ENCODE measurements at regions not wholly inside any gene's neighbourhood (a gene's known extent, or its start where the extent isn't known, plus 50 kb on each side); places are given as distances from the start of the nearest gene placed in this dataset.
A peak's percentile ranks its signal among the peaks of the same experiment; 100 is the strongest.
"Not testable (repeated sequence)": the region's sequence is repeated elsewhere in the genome, so short reads cannot be mapped to it uniquely, and the experiment has no call there.

DNA sequence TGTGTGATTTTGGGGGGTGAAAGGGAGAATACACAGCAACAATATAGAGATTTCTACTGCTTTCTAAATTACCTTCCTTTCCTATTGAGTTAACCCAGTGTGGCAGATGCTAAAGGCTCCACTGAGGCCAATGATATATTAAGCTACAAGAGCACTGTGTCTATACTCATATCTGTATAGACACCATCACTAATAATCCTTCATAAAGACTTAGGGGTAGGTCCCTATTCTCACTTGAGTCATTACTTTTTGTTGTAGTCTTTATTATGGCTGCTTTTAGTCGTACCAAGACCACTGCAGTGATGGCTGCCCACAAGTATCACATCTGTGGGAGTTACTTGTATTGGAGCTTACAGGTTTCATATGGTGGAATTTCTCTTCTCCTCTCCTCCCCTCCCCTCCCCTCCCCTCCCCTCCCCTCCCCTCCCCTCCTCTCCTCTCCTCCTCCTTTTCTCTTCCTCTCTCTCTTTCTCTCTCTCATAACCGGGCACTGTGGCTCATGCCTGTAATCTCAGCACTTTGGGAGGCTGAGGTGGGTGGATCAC, 637.6 kb downstream of the ADCYAP1 start:
- TF ChIP-seq MYC (IDR thresholded peaks at IDR 0.05; ENCODE audit: low read depth, low read length) (no peak), POLR2A (IDR thresholded peaks at IDR 0.05; ENCODE audit: extremely low read depth, insufficient read length) (no peak)
- TF ChIP-seq, protein P1, sequence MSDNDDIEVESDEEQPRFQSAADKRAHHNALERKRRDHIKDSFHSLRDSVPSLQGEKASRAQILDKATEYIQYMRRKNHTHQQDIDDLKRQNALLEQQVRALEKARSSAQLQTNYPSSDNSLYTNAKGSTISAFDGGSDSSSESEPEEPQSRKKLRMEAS (IDR thresholded peaks at IDR 0.05; ENCODE audit: low read depth, low read length), result no peak
- TF ChIP-seq, protein P2, sequence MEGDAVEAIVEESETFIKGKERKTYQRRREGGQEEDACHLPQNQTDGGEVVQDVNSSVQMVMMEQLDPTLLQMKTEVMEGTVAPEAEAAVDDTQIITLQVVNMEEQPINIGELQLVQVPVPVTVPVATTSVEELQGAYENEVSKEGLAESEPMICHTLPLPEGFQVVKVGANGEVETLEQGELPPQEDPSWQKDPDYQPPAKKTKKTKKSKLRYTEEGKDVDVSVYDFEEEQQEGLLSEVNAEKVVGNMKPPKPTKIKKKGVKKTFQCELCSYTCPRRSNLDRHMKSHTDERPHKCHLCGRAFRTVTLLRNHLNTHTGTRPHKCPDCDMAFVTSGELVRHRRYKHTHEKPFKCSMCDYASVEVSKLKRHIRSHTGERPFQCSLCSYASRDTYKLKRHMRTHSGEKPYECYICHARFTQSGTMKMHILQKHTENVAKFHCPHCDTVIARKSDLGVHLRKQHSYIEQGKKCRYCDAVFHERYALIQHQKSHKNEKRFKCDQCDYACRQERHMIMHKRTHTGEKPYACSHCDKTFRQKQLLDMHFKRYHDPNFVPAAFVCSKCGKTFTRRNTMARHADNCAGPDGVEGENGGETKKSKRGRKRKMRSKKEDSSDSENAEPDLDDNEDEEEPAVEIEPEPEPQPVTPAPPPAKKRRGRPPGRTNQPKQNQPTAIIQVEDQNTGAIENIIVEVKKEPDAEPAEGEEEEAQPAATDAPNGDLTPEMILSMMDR (IDR thresholded peaks at IDR 0.05; ENCODE audit: low read depth, low read length), result no peak
- H3K4me3 ChIP-seq (ENCODE audit: low read depth, low read length), result no peak overlapping the region
- DNase-seq (ENCODE audit: low read depth), result no peak

DNA sequence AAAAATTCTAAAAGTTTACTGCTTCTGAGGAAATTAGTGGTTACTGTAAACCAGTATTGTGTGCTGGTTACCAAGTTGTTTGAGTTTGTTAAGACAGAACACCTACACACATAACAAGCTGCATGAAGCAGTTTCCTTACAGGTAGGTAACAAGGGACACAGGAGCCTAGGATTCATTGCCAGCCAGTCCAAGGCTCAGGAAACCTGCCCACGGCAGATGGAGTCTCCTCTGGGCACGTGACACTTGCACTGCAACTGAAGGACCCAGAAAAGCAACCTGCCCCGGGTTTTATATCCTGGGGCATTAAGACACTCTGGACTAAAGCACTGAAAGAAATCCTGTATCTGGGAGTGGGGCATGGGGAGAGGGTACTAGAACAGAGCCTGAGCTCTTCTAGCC, 639.3 kb downstream of the ADCYAP1 start:
- no peak overlapping the region for H3K4me3 ChIP-seq (ENCODE audit: low read depth, low read length)
- DNase-seq (ENCODE audit: low read depth), result no peak
- TF ChIP-seq POLR2A (IDR thresholded peaks at IDR 0.05; ENCODE audit: extremely low read depth, insufficient read length) (no peak), MYC (IDR thresholded peaks at IDR 0.05; ENCODE audit: low read depth, low read length) (no peak)
- TF ChIP-seq, protein P1 (IDR thresholded peaks at IDR 0.05; ENCODE audit: low read depth, low read length), result no peak
- TF ChIP-seq, protein P2 (IDR thresholded peaks at IDR 0.05; ENCODE audit: low read depth, low read length), result no peak

DNA sequence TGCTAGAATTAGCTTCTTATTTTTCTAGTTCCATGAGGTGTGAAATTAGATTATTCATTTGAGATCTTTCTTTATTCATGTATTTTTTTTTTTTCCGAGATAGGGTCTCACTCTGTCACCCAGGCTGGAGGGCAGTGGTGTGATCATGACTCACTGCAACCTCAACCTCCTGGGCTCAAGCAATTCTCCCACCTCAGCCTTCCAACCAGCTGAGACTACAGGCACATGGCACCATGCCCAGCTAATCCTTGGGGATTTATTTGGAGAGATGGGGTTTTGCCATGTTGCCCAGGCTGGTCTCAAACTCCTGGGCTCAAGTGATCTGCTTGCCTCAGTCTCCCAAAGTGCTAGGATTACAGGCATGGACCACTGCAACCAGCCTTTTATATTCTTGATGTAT, 653.0 kb downstream of the ADCYAP1 start:
- DNase-seq (ENCODE audit: low read depth); H3K4me3 ChIP-seq (ENCODE audit: low read depth, low read length): not testable (repeated sequence)

DNA sequence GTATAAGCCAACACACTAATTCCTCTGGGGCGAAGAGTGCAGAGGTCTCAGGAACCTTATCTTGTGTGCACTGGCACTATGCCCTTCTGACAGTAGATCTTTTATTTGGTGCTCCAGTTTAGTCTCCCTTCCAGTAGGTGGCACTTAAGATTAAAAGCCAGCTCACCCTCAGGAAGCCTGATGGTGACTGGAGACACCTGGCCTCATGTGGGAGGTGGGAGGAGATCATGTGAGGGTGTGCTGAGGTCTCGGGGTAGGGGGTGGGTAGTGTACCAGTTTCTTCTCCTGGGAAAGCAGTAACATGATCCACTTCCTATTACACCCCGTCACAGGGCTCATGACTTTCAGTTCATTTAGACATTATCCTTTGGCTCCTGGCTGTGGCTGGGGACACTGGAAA, 654.9 kb downstream of the ADCYAP1 start:
- DNase-seq (ENCODE audit: low read depth), result peak; percentile 2
- TF ChIP-seq POLR2A (IDR thresholded peaks at IDR 0.05; ENCODE audit: extremely low read depth, insufficient read length) (no peak), MYC (IDR thresholded peaks at IDR 0.05; ENCODE audit: low read depth, low read length) (no peak)
- TF ChIP-seq, protein P1 (IDR thresholded peaks at IDR 0.05; ENCODE audit: low read depth, low read length), result no peak
- TF ChIP-seq, protein P2 (IDR thresholded peaks at IDR 0.05; ENCODE audit: low read depth, low read length), result no peak
- H3K4me3 ChIP-seq (ENCODE audit: low read depth, low read length), result no peak overlapping the region

DNA sequence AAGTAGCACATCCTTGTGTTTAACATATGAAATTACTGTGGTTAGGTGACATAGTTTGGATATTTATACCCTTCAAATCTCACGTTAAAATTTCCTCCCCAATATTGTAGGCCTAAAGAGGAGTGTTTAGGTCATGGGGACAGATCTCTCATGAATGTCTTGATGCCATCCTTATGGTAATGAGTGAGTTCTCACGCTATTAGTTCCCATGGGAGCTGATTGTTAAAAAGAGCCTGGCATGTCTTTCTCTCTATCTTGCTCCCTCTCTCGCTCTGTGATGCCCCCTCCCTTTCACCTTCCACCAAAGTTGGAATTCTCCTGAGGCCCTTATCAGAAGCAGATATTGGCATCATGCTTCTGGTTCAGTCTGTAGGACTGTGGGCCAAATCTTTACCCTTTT, 660.1 kb downstream of the ADCYAP1 start:
- DNase-seq (ENCODE audit: low read depth), result no peak
- TF ChIP-seq, protein P1 (IDR thresholded peaks at IDR 0.05; ENCODE audit: low read depth, low read length), result no peak
- TF ChIP-seq MYC (IDR thresholded peaks at IDR 0.05; ENCODE audit: low read depth, low read length) (no peak), POLR2A (IDR thresholded peaks at IDR 0.05; ENCODE audit: extremely low read depth, insufficient read length) (no peak)
- TF ChIP-seq, protein P2 (IDR thresholded peaks at IDR 0.05; ENCODE audit: low read depth, low read length), result no peak
- no peak overlapping the region for H3K4me3 ChIP-seq (ENCODE audit: low read depth, low read length)

DNA sequence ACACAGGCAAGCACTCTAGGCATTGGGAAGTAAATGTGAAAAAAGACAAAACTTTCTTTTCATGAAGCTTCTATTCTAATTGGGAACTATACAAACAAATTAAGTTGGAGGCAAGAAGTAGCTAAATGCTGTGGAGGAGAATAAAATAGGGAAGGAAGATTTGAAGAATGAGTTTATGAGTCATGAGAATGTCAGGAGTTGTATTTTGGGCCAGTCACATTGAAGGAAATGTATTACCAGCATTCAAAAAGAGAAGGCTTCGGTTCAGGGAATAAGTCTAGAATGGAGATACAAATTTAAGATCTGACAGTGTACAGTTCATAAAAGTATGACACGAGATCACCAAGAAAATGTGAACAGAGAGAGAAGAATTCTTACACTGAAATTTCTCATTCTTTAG, 666.5 kb downstream of the ADCYAP1 start:
- TF ChIP-seq, protein P2 (IDR thresholded peaks at IDR 0.05; ENCODE audit: low read depth, low read length), result no peak
- TF ChIP-seq MYC (IDR thresholded peaks at IDR 0.05; ENCODE audit: low read depth, low read length), result no peak
- no peak for TF ChIP-seq POLR2A (IDR thresholded peaks at IDR 0.05; ENCODE audit: extremely low read depth, insufficient read length)
- no peak overlapping the region for H3K4me3 ChIP-seq (ENCODE audit: low read depth, low read length)
- DNase-seq (ENCODE audit: low read depth), result no peak
